ENCODE measurements at regions not wholly inside any gene's neighbourhood (a gene's known extent, or its start where the extent isn't known, plus 50 kb on each side); places are given as distances from the start of the nearest gene placed in this dataset.

DNA sequence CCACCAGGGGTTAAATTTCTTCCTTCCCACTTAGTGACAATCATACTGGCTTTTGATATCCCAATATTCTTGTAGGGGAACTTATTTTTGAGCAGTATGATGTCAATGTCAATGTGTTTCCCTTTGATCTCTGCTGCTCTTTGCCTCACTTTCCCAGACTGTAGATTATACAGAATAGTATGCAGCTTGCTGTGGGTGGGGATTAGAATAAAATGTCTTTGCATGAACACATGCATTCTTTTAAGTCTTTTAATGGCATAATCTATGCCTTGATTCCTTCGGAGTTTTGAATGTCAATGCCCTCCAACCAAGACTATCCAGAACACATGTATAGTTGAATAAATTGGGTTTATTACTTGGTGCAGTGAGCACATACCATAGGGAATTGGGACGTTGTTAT, 125.5 kb downstream of the IL20RB start:
- no TSS peak for BruUV-seq (replicated peaks)
- POLR2A ChIA-PET (ENCODE audit: low non-redundant PET): no interaction called here
- Histone ChIP-seq H3K4me3 (ENCODE audit: low read depth, low read length, poor library complexity, severe bottlenecking) (no peak overlapping the region), H3K27me3 (replicated peaks; ENCODE audit: insufficient read depth, low read depth, low read length, poor library complexity) (peaks cover 32% of the 10 kb centered on the region), H3K36me3 (ENCODE audit: insufficient read depth, low read length, poor library complexity, severe bottlenecking) (no peaks in the 10 kb centered on the region), H3K27ac (ENCODE audit: low read depth, low read length, poor library complexity, severe bottlenecking) (no peak overlapping the region), H3K4me1 (ENCODE audit: insufficient read depth, low read length, poor library complexity, severe bottlenecking) (no peaks in the 10 kb centered on the region), H3K9me3 (ENCODE audit: low read depth, low read length, poor library complexity, severe bottlenecking) (no peaks in the 10 kb centered on the region)
- DNase-seq (ENCODE audit: low spot score): no peak
- intact Hi-C loops (cut with micrococcal nuclease; ENCODE audit: unreplicated experiment): no loop called here
- TF ChIP-seq EZH2 (IDR thresholded peaks at IDR 0.05; ENCODE audit: borderline replicate concordance, low read depth, low read length, poor library complexity, severe bottlenecking): no peak
- TF ChIP-seq, protein P1, sequence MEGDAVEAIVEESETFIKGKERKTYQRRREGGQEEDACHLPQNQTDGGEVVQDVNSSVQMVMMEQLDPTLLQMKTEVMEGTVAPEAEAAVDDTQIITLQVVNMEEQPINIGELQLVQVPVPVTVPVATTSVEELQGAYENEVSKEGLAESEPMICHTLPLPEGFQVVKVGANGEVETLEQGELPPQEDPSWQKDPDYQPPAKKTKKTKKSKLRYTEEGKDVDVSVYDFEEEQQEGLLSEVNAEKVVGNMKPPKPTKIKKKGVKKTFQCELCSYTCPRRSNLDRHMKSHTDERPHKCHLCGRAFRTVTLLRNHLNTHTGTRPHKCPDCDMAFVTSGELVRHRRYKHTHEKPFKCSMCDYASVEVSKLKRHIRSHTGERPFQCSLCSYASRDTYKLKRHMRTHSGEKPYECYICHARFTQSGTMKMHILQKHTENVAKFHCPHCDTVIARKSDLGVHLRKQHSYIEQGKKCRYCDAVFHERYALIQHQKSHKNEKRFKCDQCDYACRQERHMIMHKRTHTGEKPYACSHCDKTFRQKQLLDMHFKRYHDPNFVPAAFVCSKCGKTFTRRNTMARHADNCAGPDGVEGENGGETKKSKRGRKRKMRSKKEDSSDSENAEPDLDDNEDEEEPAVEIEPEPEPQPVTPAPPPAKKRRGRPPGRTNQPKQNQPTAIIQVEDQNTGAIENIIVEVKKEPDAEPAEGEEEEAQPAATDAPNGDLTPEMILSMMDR (conservative IDR thresholded peaks at IDR 0.05; ENCODE audit: low read depth, low read length): no peak
- CTCF ChIA-PET: no interaction called here

DNA sequence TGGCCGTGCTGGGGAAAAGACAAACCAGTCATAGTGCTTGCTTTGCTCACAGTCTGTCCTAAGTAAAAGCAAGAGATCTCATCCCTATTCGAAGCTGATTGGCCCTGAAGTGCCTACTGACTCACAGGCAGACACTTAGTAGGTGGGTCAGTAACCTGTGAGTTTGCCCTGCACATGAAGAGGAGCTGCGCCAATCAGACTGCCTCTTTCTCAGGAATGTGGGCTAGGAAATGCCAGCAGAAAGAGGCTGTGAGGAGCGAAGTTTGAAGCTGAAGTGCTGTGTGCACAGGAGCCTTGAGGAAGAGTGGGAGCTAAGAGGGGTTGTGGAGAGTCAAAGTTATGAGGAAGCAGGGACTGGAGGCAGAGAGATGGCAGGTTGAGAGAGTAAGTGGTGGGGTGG, 126.8 kb downstream of the IL20RB start:
- CTCF ChIA-PET: interaction anchor here (1.3 kb wide), 1 partner anchor 26 kb away, joined by 3 read pairs; no protein-coding TSS in a partner anchor
- no TSS peak for BruUV-seq (replicated peaks)
- Histone ChIP-seq H3K9me3 (ENCODE audit: low read depth, low read length, poor library complexity, severe bottlenecking) (no peaks in the 10 kb centered on the region), H3K27ac (ENCODE audit: low read depth, low read length, poor library complexity, severe bottlenecking) (no peak overlapping the region), H3K4me3 (ENCODE audit: low read depth, low read length, poor library complexity, severe bottlenecking) (no peak overlapping the region), H3K4me1 (ENCODE audit: insufficient read depth, low read length, poor library complexity, severe bottlenecking) (no peaks in the 10 kb centered on the region), H3K36me3 (ENCODE audit: insufficient read depth, low read length, poor library complexity, severe bottlenecking) (no peaks in the 10 kb centered on the region), H3K27me3 (replicated peaks; ENCODE audit: insufficient read depth, low read depth, low read length, poor library complexity) (peaks cover 42% of the 10 kb centered on the region)
- POLR2A ChIA-PET (ENCODE audit: low non-redundant PET): no interaction called here
- DNase-seq (ENCODE audit: low spot score): no peak
- TF ChIP-seq, protein P1 (conservative IDR thresholded peaks at IDR 0.05; ENCODE audit: low read depth, low read length): no peak
- TF ChIP-seq EZH2 (IDR thresholded peaks at IDR 0.05; ENCODE audit: borderline replicate concordance, low read depth, low read length, poor library complexity, severe bottlenecking): no peak
- intact Hi-C loops (cut with micrococcal nuclease; ENCODE audit: unreplicated experiment): no loop called here

DNA sequence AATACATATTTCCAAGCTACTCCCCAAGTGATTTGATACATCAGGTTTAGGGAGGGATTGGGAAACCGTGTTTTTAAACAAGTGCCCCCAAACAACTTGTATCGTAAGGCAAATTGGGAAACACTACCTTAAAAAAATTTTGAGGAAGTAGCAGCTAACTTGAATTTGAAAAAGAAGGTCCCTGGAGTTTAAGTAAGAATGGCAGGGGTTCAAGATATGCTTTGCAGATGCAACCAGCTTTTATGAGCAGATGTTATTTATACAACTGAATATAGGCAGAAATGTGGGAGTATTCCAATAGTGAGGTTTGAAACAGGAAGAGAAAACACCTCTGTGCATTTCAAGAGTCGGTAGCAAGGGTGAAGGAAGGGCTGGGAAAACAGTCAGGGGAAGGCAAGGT, 139.6 kb downstream of the IL20RB start:
- intact Hi-C loops (cut with micrococcal nuclease; ENCODE audit: unreplicated experiment): no loop called here
- Histone ChIP-seq H3K4me3 (ENCODE audit: low read depth, low read length, poor library complexity, severe bottlenecking) (no peak overlapping the region), H3K27ac (ENCODE audit: low read depth, low read length, poor library complexity, severe bottlenecking) (no peak overlapping the region), H3K4me1 (ENCODE audit: insufficient read depth, low read length, poor library complexity, severe bottlenecking) (no peaks in the 10 kb centered on the region), H3K36me3 (ENCODE audit: insufficient read depth, low read length, poor library complexity, severe bottlenecking) (no peaks in the 10 kb centered on the region), H3K9me3 (ENCODE audit: low read depth, low read length, poor library complexity, severe bottlenecking) (no peaks in the 10 kb centered on the region), H3K27me3 (replicated peaks; ENCODE audit: insufficient read depth, low read depth, low read length, poor library complexity) (no peaks in the 10 kb centered on the region)
- BruUV-seq (replicated peaks): no TSS peak
- TF ChIP-seq EZH2 (IDR thresholded peaks at IDR 0.05; ENCODE audit: borderline replicate concordance, low read depth, low read length, poor library complexity, severe bottlenecking): no peak
- TF ChIP-seq, protein P1 (conservative IDR thresholded peaks at IDR 0.05; ENCODE audit: low read depth, low read length): no peak
- ChIA-PET POLR2A (ENCODE audit: low non-redundant PET) (no interaction called here), CTCF (interaction anchor here (1.1 kb wide), 1 partner anchor 13 kb away, joined by 3 read pairs; no protein-coding TSS in a partner anchor)
- DNase-seq (ENCODE audit: low spot score): no peak

All from A673 (cell line).